Muscle of back (tissue), 3 donors: ENCODE measurements at regions not wholly inside any gene's neighbourhood (a gene's known extent, or its start where the extent isn't known, plus 50 kb on each side); places are given as distances from the start of the nearest gene placed in this dataset.

Source experiments
- DNase-seq, 3 donors: peaks; one replicate each; pipeline versions ENCODE4 v3.0.0 to v3.0.0-alpha.2; 2013

DNA sequence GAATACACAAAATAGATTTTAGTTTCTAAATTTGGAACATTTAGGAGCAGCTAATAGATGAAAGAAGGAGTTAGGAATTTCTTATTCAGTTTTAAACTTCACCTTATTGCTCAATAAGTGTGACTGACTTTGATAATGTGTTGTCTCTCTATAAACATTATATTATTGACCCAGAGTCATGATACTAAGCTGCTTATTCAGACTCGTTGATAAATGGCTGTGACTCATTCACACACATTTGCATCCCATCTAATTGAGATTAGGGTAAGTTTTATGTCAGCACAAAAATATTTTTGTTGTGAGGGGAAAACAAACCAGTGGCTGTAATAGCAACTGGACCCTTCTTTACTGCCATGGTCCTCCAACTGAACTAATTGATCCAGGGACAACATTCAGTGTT lies 137.6 kb downstream of the GOLIM4 start:
- no peak for DNase-seq

DNA sequence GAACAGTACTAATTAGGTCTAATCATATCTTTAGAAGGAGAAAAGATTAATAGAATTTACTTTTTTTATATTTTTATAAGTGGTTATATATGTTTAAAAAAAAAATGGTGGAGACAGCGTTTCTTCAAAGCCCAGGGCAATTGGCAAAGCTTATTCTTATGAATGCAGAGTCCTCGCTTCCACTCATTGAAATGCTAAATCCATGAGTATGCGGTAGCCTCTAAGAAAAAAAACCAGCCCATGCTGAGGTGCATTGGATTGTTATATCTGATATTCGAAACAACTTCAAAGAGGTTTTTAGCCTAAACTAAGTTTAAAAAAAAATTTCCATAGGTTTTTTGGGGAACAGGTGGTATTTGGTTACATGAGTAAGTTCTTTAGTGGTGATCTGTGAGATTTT lies 142.8 kb downstream of the GOLIM4 start:
- no peak for DNase-seq

DNA sequence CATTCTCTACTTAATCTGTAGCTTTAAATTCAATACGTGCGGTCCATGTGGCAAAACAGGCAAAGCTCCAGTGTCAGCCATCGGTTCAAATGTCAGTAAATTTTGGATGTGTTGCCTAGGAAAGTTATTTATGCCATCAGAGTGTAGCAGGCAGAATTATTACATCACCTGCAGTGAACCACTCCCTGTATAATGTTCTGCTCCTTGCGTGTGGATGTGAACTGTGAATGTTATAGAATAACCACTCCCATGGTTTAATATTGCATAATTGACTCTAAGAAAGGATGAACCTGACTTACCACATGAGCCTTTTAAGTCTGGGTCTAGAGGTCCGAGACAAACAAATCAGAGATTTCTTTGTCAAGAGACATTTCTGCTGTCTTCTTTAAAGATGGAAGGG lies 145.5 kb downstream of the GOLIM4 start:
- DNase-seq: no peak

DNA sequence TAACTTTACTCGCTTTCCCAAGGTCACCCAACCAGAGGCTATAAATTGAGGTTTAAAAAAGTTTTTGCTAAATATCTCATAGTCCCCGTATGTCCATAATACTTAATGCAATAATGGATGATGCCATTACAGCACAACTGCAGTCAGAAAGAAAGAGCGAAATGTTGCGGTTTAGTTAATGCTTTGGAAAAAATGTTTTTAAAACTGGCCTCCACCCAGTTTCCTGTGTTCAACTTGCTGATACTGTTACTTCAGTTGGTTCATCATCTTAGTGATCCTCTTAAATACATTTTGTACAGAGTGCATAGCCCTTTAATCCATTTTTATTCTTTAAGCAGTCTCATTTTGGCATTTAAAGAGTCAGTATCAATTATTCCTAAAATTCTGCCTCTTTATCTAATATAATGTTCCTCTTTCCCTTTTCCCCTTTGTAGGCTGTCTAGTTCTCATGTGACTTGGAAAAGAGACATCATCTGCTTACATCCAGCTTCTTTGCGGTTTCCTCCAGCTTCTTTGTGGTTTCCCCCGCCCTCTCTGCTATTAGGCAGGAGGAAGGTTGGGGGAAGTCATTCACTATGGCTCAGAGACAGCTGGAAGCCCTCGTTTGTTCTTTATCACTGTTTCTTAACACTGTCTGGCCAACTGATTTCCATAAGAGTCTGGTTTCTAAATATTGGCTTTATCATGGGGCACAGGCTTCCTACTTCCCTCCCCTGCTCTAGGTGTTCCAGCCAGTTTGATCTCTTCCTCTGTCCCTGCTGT lies 154.3 kb downstream of the GOLIM4 start:
- DNase-seq: peak; percentile 45 to 78 (median 69)

DNA sequence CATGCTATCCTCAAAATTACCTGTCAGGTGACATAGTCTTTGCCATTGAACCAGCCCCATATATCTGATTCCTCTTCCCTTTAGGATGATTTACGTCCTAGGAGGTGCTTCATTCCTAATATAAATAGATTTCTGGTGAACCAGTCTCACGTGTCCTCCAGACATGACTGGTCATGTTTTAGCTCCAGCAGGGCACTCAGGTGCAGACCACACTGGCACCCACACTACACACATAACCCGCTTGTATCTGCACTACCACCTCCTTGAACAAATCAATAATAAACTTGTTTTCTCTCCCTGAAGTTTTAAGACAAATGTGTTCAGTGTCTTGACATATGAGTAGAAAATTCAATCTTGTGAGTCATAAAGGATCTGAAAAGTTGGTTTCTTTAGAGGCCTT lies 155.5 kb downstream of the GOLIM4 start:
- no peak for DNase-seq

DNA sequence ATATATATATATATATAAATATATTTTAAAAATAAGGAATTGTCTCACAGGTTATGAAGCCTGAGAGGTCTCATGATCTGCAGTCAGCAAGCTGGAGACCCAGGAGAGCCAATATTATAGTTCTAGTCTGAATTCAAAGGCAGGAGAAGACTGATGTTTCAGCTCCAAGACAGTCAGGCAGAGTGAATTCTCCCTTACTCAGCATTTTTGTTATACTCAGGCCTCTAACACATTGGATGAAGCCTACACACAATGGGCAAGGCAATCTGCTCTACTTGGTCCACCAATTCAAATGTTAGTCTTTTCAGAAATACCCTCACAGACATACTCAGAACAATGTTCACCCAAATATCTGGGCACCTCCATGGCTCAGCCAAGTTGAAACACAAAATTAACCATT lies 157.2 kb downstream of the GOLIM4 start:
- DNase-seq: no peak

DNA sequence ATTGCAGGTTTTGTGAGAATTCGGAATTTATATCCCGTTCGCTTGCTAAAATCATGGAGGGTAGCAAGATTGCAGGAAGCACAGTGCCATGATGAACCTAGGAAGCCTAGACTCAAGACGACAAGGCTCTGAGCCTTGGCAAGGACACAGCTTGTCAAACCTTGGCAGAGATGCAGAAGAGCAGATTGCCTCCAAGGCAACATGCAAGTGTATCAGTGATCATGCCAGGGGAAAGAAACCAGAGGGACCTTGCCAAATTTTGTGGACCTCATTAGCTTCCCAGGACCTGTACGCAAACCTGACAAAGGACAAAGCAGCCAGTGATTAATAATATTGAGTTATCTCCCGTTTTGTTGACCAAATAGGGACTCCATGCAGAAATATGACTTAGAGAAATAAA lies 159.7 kb downstream of the GOLIM4 start:
- no peak for DNase-seq

DNA sequence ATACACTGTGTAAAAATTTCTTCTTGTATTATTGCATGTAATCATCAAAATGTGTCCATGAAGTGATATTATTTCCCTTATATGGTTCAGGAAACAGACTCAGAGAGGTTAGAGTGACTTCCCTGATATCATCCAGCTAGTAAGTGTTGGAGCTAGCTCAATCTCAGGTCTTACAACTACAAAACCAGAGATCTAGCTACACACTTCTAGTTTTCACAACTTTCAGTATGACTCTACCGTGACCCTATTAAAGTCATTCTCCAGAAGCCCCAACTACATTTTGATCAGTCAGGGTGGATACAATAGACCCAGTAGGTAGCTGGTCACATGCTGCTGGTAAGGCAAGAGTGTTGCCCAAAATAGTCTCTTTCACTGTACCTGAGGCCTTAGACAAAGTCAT lies 165.3 kb downstream of the GOLIM4 start:
- DNase-seq: no peak

DNA sequence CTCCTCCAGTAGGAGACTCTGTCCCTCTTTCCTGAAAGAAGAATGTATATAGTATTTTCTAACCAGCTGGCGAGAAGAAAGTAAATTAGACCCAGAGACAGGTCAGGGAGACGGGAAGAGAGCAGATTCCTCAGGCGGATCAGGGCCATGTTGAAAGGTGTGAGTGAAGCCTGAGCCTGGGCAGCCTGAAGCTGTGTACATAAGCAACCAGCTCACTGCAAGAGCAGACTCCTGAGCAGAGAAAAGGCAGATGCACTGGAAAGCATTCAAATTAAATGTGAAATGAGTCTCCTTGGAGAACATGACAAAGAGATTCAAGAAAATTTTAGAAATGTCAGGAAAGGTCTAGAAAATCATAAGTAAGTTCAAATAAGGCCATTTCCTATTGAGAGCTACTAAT lies 165.8 kb downstream of the GOLIM4 start:
- peak in 1 of 3 donors; percentile 33 for DNase-seq

DNA sequence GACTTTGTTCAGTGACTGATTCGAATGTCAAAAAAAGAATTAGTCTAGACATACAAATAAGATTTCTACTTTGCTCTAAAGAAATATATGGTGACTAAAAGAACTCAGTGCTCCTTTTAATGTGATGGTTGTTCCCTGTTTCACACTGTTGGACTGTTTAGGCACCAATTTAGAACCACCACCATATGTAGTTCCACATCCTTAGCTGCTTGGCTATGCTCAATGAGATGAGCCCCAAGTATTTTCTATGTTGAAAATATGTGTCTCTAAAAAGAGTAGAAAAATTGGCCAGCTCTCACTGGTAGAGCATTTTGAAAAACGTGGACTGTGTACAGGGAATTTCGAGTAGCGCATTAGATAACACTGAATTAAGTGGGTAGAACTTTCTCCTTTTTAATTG lies 167.3 kb downstream of the GOLIM4 start:
- DNase-seq: no peak

DNA sequence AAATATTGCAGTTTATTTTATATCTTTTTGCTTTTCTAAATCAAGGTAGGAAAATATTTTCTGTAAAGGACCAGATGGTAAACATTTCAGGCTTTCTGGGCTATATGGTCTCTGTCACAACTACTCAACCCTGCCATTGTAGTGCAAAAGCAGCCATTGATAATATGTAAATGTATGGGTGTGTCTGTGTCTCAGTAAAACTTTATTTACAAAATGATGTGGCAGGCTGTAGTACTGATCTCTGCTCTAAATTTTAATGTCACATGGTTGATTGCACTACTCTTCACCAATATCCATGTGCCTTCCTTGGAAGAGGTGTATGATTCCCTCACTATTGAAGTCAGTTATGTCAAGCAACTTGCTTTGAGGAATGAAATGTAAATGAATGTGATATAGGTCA lies 175.0 kb downstream of the GOLIM4 start:
- no peak for DNase-seq

DNA sequence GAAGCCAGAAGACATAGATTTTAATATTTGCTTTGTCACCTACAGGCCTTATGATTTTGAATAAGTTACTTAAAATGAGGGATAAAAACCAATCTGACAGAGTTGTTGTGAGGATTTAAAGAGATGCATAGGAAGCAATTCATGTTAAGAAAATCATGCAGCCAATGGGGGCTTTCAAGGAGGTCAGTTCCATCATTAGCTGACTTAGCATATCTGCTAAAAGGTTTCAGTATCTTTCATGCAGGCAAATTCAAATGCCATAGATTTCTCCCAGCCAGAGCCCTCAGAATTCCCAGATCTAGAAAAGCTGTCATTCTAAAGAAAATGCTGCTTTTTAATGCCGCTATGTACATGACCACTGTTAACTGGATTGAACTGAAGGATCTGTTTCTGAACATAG lies 176.1 kb downstream of the GOLIM4 start:
- DNase-seq: no peak

DNA sequence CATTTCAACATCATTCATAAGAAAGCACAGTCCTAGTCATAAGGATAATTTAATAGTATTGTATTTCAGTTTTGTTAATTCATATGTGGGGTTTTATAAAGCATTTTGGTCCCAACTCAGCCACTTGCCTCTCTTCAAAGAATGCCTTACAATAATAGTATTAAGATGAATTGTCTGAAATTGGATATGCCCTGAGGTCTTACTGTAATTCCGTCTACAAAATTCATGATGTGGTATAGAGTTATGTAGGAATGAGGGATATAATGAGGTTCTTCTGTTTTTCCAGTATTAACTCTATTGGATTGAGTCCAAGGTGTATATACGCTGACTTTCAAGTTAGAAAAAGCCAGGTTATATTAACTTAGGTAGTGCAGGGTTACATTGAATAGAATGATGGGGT lies 177.0 kb downstream of the GOLIM4 start:
- DNase-seq: no peak

DNA sequence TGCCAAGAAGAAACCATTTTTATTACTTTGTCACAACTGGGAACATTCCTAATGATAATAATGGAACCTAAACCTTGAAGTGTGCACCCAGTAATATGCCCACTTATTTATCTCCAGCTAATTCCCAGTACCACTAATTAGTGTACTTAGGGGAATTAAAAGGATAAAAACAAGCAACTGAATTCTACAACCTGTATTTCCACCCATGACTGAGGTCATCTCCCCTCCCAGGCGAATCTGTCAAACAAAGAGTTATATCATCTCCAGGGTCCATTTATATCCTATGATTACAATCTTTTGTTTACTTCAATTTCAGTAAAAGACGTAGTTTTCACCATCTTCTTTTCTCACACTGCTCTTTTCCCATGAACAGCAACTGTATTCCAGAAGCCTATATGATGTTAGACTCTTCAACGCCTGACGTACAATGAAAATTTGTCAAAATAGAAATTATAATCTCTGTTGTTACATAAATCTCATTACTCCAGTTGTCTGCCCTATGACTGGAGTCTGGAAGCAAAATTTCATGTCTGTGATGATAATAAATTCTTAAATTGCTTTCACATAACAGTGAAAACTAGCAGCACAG lies 177.6 kb downstream of the GOLIM4 start:
- DNase-seq: peak in 1 of 3 donors; percentile 68

DNA sequence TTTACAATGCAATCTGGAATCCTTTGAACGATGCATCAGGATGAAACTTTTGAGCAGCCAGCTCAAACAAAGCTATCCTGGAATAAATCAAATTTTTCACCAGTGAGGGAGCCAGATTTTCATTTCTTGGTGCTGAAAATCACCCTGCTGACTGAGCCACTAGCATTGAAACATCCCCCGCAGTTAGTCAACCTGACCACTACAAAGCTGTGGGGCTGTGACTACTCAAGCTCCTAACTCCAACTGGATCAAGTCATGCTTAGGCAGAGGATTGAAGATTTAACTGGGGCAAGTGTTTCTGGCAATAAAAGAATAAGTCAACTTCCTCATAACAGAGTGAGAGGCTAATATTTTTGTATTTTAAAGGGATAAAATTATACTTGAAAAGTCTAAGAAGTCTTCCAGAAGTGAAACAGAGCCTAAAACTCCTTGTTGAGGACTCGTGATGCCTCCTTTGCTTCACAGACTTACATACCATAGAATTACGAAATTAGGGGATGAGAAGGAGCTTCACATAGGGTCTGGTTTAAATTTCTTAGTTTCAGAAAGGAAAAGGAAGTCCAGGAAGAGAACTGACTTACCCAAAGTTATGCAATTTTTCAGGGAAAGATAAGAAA lies 177.8 kb downstream of the SERPINI1 start:
- no peak for DNase-seq

DNA sequence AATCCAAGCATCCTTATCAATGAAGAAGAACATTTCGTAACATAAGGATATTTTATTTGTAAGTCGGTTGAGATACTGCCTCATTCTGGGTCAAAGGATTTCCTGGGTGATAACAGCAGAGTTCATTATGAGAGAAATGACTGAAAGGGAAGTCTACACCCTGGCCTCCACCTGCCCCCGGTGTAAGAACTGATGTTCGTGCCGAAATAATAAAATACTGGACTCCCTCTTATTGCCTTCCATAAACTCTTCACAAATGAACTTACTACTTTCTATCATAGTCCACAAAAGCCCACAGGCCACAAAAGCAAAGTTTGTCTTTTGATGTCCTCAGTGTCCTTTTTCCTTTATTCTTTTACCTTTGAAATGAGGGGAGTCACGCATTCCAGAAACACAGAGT lies 174.4 kb downstream of the SERPINI1 start:
- DNase-seq: no peak

DNA sequence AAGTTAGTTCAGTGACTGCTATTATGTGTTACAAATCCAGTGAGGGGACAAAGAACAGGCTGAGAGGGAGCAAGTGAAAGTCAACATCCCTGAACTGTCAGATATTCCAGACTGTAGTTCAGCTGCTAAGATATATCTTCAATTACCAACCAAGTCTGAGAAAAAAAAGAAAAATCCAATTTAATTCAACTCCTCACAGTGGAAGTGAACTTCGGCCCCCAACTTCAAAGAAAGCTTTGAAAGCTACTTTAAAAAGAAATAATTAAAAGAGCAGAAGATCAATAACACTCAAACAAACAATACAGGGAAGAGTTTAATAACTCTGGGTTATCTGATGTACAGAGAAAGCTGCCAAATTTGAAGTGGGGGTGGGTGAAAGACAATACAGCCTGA lies 174.0 kb downstream of the SERPINI1 start:
- DNase-seq: no peak

DNA sequence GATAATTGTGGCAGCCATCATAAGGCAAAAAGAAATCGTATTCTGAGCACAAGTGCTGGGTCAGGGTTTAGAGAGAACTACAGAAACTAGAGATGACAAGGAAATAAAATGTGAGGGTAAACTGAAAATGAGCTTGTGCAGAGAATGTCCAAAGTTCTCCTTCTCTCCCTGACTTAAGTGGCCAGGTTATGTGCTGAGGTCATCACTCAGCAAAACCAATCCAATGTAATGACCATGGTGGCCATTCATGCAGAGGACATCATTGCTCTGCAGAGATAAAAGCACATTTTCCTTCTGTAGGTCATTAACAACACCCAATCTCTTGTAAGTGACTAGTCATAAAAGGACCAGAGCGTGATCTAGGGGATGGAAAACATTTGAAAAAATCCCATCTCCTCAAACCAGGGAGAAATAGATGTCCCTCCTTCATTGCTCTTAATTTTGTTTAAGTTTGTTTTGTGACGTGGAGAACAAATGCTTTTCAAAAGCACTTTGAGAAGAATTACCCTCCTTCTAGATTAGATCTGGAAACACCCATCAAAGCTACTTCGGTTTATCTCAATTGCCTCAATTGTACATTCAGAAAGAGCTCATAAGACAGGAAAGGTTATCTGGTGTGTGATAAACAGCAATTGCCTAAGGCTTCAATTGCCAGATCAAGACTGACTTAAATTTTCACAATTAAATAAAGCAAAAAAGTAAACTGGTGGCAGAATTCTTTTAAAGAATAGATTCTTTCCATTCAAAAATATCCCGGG lies 173.4 kb downstream of the SERPINI1 start:
- no peak for DNase-seq

DNA sequence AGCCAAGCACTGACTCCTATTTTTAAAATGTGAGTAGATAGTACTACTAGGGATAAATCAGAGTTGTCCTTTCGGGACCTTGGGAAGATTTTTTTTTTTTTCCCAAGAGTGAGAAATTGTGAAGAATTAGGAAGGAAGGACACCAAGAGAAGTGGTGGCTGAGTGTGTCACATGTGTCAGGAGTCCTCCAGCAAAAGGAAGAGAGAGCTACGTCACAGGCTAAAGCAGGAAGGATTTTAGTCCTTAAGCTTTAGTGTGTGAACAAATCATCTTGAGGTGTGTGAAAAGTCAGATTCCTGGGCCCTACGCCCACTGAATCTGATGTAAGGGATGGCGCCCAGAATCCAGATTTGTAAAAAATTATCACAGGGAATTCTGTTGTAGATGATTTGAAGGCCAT lies 172.7 kb downstream of the SERPINI1 start:
- DNase-seq: no peak

DNA sequence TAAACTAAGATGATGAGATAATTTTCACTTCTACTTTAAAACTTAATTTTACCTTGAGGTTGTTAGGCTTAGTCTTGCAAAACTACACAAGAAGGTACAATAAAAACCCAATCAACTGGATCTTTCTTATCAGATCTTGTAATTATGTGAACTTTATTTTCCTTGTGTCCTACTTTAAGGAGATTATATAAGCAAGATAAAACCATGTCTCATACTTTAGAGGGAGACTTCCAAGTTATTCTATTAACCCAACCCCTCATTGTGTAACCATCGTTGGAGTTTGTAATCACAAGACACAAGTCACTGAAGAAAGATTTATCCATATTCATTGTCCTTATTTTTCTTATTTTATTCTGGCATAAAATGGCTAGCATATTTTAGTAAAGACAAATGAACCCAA lies 165.6 kb downstream of the SERPINI1 start:
- no peak for DNase-seq

DNA sequence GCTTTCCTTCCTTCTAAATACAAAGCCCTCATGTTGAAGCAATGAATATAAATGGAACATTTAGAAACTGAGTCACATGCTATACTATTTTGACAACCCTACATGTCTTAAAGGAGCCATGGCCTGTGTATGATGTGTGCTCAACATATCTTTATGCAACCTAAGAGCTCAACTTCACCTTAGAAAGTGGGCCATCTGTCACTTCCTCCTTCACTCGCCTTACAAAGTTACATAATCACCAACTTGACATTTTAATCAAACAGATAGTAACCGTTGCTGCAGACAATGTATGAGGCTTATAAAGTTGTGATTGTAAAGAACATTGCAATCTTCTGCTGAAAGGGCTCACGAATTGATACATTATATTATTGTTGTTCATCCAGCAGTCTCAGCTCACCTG lies 163.6 kb downstream of the SERPINI1 start:
- no peak for DNase-seq

DNA sequence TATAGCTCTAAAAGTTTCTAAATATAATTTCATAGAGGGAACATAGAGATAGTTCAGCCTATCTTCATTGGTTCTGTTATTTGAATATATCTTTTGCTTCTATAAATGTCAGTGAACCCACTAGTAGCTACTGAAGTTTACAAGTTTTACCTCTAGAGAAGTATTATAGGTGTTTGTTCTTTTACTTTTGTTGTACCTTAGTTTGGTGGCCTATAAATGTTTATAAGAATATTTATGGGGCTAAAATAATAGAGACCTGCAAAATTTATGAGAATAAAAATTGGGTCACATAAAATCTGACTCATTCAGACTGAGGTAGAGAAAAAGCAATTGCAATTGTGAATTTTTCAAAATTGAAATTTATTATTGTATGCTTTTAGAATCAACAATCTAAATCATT lies 162.6 kb downstream of the SERPINI1 start:
- DNase-seq: no peak

DNA sequence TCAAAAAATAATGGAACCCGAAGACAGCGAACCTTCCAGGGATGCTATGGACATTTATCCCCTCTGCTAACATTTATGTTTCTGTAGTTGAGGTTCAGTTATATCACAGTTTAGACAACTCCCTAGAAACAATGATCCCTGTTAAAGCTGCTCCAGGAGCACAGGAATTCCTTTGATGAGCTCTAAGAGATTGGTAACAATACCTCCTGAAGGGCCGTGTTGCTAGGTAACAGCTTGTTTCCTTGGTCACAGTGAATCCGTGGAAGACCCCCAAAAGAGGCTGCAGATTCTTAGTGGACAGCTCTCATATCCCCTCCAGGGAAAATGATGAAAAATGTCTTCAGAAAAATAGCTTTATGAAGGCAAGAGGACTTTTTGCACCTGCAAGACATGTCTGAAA lies 160.2 kb downstream of the SERPINI1 start:
- no peak for DNase-seq
